ENCODE measurements at regions not wholly inside any gene's neighbourhood (a gene's known extent, or its start where the extent isn't known, plus 50 kb on each side); places are given as distances from the start of the nearest gene placed in this dataset.

- 0 out of 2 replicates have a peak overlapping the region, but pooled peaks have one; percentile 17 for H3K9ac ChIP-seq (ENCODE audit: low read length)
- H2AFZ ChIP-seq (ENCODE audit: low read length) = no peak overlapping the region
- H3K79me2 ChIP-seq (ENCODE audit: low read length) = no peaks in the 10 kb centered on the region
- H3K9me3 ChIP-seq (replicated peaks; ENCODE audit: insufficient read depth, low read length) = no peaks in the 10 kb centered on the region
- no peaks in the 10 kb centered on the region for H4K20me1 ChIP-seq (ENCODE audit: insufficient read depth, low read length)
- H3K4me3 ChIP-seq (ENCODE audit: low read length) = peak overlapping the region; percentile 13; the same call in 1 of the 2 replicates
- peak overlapping the region; percentile 65 for H3K4me2 ChIP-seq (ENCODE audit: low read depth, low read length)
- TF ChIP-seq EZH2phosphoT487 (IDR thresholded peaks at IDR 0.05; ENCODE audit: low read length) (no peak), EZH2 (optimal IDR thresholded peaks at IDR 0.05; ENCODE audit: low read depth, low read length) (no peak)
- peak overlapping the region; percentile 58; the same call in 1 of the 2 replicates for H3K27ac ChIP-seq (ENCODE audit: low read length)
- H3F3A ChIP-seq (ENCODE audit: insufficient read depth, low read length) = peaks cover 17% of the 10 kb centered on the region
- peaks cover 22% of the 10 kb centered on the region for H3K4me1 ChIP-seq (ENCODE audit: low read length)
- no peaks in the 10 kb centered on the region for H3K9me2 ChIP-seq (replicated peaks; ENCODE audit: insufficient read depth, low read length)
- H3K27me3 ChIP-seq (replicated peaks; ENCODE audit: insufficient read depth, low read length) = peaks cover 9% of the 10 kb centered on the region; the same call in 1 of the 2 replicates
- DNase-seq = peak; percentile 97
- no peaks in the 10 kb centered on the region for H3K36me3 ChIP-seq (replicated peaks; ENCODE audit: insufficient read depth, low read length)
Measured at GRCh38 chr1:184843732-184844495, 89.3 kb upstream of the EDEM3 start.

GRCh38 chr1:184840596-184840995 is 85.9 kb upstream of the EDEM3 start:
- H3K4me3 ChIP-seq (ENCODE audit: low read length) = no peak overlapping the region
- TF ChIP-seq EZH2 (optimal IDR thresholded peaks at IDR 0.05; ENCODE audit: low read depth, low read length) = no peak
- TF ChIP-seq CTCF (IDR thresholded peaks at IDR 0.05; ENCODE audit: low read length) = no peak
- TF ChIP-seq EZH2phosphoT487 (IDR thresholded peaks at IDR 0.05; ENCODE audit: low read length) = no peak
- no peak for DNase-seq
- H3K79me2 ChIP-seq (ENCODE audit: low read length) = no peaks in the 10 kb centered on the region
- H3K9me3 ChIP-seq (replicated peaks; ENCODE audit: insufficient read depth, low read length) = no peaks in the 10 kb centered on the region
- H3K4me2 ChIP-seq (ENCODE audit: low read depth, low read length) = no peak overlapping the region
- H3F3A ChIP-seq (ENCODE audit: insufficient read depth, low read length) = peaks cover 31% of the 10 kb centered on the region
- no peak overlapping the region for H3K27ac ChIP-seq (ENCODE audit: low read length)
- H3K9me2 ChIP-seq (replicated peaks; ENCODE audit: insufficient read depth, low read length) = no peaks in the 10 kb centered on the region
- H2AFZ ChIP-seq (ENCODE audit: low read length) = no peak overlapping the region
- H3K9ac ChIP-seq (ENCODE audit: low read length) = no peak overlapping the region
- H3K4me1 ChIP-seq (ENCODE audit: low read length) = peaks cover 44% of the 10 kb centered on the region
- H3K27me3 ChIP-seq (replicated peaks; ENCODE audit: insufficient read depth, low read length) = peaks cover 9% of the 10 kb centered on the region; the same call in 1 of the 2 replicates
- H4K20me1 ChIP-seq (ENCODE audit: insufficient read depth, low read length) = no peaks in the 10 kb centered on the region
- H3K36me3 ChIP-seq (replicated peaks; ENCODE audit: insufficient read depth, low read length) = no peaks in the 10 kb centered on the region

- H3F3A ChIP-seq (ENCODE audit: insufficient read depth, low read length) = peaks cover 17% of the 10 kb centered on the region
- peaks cover 30% of the 10 kb centered on the region for H3K4me1 ChIP-seq (ENCODE audit: low read length)
- no peak overlapping the region for H3K9ac ChIP-seq (ENCODE audit: low read length)
- H4K20me1 ChIP-seq (ENCODE audit: insufficient read depth, low read length) = no peaks in the 10 kb centered on the region
- no peak overlapping the region for H3K4me2 ChIP-seq (ENCODE audit: low read depth, low read length)
- H3K4me3 ChIP-seq (ENCODE audit: low read length) = no peak overlapping the region
- H3K27me3 ChIP-seq (replicated peaks; ENCODE audit: insufficient read depth, low read length) = peaks cover 4% of the 10 kb centered on the region; the same call in 1 of the 2 replicates
- DNase-seq = no peak
- H3K27ac ChIP-seq (ENCODE audit: low read length) = no peak overlapping the region
- no peaks in the 10 kb centered on the region for H3K79me2 ChIP-seq (ENCODE audit: low read length)
- no peak overlapping the region for H2AFZ ChIP-seq (ENCODE audit: low read length)
- no peaks in the 10 kb centered on the region for H3K9me2 ChIP-seq (replicated peaks; ENCODE audit: insufficient read depth, low read length)
- H3K9me3 ChIP-seq (replicated peaks; ENCODE audit: insufficient read depth, low read length) = no peaks in the 10 kb centered on the region
- H3K36me3 ChIP-seq (replicated peaks; ENCODE audit: insufficient read depth, low read length) = no peaks in the 10 kb centered on the region
- TF ChIP-seq CTCF (IDR thresholded peaks at IDR 0.05; ENCODE audit: low read length) (no peak), EZH2phosphoT487 (IDR thresholded peaks at IDR 0.05; ENCODE audit: low read length) (no peak), EZH2 (optimal IDR thresholded peaks at IDR 0.05; ENCODE audit: low read depth, low read length) (no peak)
Measured at GRCh38 chr1:184838504-184838951, 83.9 kb upstream of the EDEM3 start.
